Left colon (tissue), 2 donors: ENCODE measurements at regions not wholly inside any gene's neighbourhood (a gene's known extent, or its start where the extent isn't known, plus 50 kb on each side); places are given as distances from the start of the nearest gene placed in this dataset.
"Not testable (repeated sequence)": the region's sequence is repeated elsewhere in the genome, so short reads cannot be mapped to it uniquely, and the experiment has no call there.

ENCODE experiments used
- ATAC-seq: fragments of 200-7000 bp; cut with Tn5 transposase; one replicate; pipeline ENCODE4 v1.9.1; 2020; ENCODE audit warnings: mild to moderate bottlenecking, moderate library complexity
- DNase-seq, 2 donors: peaks; one replicate each; pipeline ENCODE4 v3.0.0-alpha.2; 2020
- intact Hi-C, 2 donors: fragments of 100-400 bp; cut with DNase I in 1 of 2; cut with micrococcal nuclease in 1 of 2; formaldehyde crosslinking; loops; one replicate each; pipeline versions ENCODE4 v1.11.2 to v1.14.0; 2022; cut with DNase I, micrococcal nuclease
- donor health status: DM: no; HTN: no; CAD: no.
- donor health status: DM: yes; HTN: yes; CAD: no.

DNA sequence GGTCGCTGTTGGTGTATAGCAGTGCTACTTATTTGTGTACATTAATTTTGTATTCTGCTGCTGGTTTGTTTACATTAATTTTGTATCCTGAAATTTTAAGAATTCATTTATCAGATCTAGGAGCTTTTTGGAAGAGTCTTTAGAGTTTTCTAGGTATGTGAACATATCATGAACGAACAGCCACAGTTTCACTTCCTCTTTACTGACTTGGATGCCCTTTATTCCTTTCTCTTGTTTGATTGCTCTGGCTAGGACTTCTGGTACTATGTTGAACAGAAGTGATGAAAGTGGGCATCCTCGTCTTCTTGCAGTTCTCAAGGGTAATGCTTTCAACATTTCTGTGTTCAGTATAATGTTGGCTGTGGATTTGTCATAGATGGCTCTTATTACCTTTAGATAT is 1757.9 kb downstream of the BRINP3 start:
- no peak for ATAC-seq
- intact Hi-C loops = no loop called here
- no peak for DNase-seq

DNA sequence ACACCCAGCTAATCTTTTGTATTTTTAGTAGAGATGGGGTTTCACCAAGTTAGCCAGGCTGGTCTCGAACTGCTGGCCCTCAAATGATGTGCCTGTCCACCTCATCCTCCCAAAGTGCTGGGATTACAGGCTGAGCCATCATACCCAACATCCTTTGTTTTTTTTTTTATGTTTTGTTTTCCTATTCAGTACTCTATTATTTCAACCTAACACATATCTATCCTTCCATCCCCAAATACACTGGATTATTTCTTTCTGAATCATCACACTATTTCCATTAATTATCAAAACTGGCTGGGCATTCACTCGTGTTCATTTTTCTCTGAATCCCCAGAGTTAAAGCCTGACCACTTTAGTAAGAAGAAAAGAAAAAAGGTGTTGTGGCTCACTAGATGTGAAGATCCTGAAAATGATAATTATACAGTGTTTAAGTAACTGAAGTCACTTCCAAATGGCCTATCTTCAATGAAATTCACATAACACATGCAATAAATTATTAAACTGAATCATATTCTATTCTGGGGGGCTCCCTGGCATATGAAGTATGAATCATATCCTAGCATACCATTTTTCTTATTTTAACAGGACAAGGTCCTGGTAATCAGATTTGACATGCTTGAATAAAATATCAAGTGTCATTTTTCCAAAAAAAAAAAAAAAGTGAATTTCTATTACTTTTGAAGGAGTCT is 1754.2 kb downstream of the BRINP3 start:
- no peak for DNase-seq
- no peak for ATAC-seq
- intact Hi-C loops = no loop called here

DNA sequence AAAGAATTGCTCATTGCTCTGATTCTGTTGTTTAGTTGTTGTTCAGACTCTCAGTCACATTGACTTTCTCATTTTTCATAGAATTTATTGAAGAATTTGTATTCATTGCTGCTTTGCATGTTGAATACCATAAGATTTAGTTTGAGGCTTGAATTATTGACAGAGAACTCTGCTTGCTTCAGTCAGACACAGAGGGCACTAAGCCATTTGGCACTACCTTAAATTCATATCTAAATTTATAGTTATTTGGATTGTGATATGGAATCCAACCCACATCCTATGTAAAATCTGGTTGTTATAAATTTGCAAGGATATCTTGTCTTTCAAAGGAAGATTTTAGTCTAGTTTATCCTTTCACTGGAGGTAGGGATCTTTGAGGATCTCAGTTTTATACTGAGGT is 1748.6 kb downstream of the BRINP3 start:
- DNase-seq (no peak), ATAC-seq (no peak)
- intact Hi-C loops = no loop called here

DNA sequence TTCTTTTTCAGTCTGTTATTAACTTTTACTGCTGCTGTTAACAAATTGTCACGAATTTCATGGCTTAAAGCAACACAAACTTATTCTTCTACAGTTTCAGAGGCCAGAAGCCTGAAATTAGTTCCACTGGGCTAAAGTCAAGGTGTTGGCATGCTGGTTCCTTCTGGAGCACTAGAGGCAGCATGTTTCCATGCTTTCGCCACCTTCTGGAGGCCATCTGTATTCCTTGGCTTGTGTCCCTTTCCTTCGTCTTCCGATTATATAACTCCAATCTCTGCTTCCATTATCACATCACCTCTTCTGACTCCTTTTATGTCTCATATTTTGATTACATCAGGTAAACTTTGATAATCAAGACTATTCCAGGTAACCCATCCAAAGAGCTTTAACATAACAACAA is 1742.1 kb downstream of the BRINP3 start:
- no peak for DNase-seq

DNA sequence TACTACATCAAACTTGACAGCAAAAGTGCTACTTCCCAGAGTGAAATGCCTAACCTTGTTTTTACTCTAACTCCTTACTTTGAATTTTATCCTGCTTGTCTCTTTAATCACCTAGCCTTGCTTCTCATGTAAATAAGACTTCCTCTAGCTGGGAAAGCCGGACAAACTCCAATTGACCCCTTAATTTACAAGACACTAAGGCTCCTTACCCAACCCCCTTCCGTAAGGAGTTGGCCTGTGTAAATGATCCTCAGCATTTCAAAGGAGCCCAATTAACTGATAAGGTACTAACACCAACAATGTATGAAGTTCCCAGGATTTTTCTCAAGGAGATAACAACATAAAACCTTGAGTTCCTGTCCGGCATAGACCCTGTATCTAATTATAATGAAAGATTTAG is 1728.4 kb downstream of the BRINP3 start:
- ATAC-seq, DNase-seq, intact Hi-C loops: not testable (repeated sequence)

More for the DNA sequence above, 1742.1 kb downstream of the BRINP3 start:
- intact Hi-C loops = no loop called here
- ATAC-seq = no peak

DNA sequence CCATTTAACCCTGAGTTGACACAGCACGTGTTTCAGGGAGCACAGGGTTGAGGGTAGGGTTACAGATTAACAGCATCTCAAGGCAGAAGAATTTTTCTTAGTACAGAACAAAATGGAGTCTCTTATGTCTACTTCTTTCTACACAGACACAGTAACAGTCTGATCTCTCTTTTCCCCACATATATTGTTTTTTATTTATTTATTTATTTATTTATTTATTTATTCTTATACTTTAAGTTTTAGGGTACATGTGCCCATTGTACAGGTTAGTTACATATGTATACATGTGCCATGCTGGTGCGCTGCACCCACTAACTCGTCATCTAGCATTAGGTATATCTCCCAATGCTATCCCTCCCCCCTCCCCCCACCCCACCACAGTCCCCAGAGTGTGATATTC is 1725.6 kb downstream of the BRINP3 start:
- intact Hi-C loops, DNase-seq, ATAC-seq: not testable (repeated sequence)

DNA sequence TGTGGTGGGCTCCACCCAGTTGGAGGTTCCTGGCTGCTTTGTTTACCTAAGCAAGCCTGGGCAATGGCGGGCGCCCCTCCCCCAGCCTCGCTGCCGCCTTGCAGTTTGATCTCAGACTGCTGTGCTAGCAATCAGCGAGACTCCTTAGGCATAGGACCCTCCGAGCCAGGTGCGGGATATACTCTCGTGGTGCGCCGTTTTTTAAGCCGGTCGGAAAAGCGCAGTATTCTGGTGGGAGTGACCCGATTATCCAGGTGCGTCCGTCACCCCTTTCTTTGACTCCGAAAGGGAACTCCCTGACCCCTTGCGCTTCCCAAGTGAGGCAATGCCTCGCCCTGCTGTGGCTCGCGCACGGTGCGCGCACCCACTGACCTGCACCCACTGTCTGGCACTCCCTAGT is 1719.9 kb downstream of the BRINP3 start:
- intact Hi-C loops, ATAC-seq, DNase-seq: not testable (repeated sequence)

DNA sequence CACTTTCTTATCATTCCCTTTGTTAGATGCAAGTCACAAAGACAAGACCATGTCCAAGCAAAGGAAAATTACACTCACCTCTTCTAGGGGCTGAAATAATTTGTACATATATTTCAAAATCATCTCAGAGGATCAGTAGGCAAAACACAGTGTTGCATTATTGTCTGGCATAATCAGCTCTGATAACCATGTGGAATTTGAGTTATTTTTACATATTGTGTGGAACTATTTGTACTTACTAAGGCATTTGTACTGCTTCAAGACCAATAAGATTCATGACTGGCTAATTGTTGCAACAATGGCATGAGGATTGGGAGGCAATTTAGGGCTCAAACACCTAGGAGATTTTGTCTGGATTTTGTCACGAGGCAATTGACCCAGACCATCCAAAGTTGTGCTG is 1716.4 kb downstream of the BRINP3 start:
- DNase-seq = no peak
- no peak for ATAC-seq
- intact Hi-C loops = no loop called here

DNA sequence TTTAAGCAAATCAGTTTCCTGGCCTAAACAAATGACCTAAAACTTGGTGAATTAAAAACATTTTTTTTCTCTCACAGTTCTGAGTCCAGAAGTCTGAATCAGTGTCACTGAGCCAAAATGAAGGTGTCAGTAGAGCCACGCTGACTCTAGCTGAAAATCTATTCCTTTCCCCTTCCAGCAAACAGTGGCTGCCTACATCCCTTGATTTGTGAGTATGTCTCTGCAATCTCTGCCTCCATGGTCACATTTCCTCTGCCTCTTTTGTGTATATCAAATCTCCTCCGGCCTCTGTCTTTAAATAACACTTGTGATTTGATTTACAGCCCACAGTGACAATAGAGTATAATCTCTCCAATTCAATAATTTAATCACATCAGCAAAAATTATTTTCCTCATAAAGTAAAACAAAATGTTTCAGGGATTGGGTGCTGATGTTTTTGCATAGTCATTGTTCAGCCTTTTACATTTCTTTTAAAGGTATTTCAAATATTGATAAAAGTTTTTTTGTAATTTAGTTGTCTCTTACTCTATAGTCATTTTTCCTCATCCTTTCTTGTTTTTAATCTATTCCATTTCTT is 1715.4 kb downstream of the BRINP3 start:
- intact Hi-C loops = no loop called here
- DNase-seq (no peak), ATAC-seq (no peak)

DNA sequence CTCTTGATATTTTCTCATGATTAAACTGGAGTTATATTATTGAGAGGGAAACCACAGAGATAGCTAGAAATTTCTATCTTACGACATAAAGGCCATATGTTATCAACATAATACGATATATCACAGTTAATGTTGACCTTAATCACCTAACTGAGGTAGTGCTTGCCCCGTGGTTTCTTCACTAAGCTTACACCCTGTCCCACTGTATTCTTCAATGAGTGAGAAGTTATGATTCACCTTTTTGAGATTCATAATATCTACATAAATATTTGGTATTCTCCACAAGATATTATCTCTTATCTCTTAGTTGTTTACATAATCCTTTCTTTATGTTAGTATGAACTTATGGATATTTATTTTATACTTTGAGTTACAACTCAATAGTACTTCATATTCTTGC is 1714.1 kb downstream of the BRINP3 start:
- no peak for ATAC-seq
- intact Hi-C loops = no loop called here
- no peak for DNase-seq

DNA sequence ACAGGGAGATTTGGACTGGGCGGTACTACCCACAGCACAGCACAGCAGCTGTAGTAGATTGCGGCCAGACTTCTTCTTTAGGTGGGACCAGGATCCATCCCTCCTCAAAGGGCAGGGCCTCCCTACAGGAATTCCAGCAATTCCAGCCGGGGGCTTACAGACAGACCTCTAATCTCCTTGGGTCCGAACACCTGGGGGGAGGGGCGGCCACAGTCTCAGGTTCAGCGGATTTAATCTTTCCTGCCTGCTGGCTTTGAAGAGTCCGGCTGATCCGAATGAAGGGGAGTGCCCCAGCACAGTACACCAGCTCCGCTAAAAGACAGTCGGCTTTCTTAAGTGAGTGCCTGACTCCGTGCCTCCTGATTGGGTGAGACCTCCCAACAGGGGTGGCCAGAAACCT is 1708.5 kb downstream of the BRINP3 start:
- ATAC-seq (no peak), DNase-seq (no peak)
- intact Hi-C loops = no loop called here

DNA sequence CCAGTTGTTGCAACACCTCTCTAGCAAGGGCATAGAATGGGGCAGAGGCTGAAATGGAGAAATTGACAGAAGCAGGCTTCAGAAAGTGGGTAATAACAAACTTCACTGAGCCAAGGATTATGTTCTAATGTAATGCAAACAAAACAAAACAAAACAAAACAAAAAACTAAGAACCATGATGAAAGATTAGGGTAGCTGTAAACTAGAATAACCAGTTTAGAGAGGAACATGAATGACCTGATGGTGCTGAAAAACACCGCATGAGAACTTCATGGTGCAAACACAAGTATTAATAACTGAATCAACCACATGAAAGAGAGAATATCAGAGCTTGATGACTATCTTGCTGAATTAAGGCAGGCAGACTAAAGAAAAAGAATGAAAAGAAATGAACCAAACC is 1707.7 kb downstream of the BRINP3 start:
- intact Hi-C loops = no loop called here
- no peak for ATAC-seq
- no peak for DNase-seq

DNA sequence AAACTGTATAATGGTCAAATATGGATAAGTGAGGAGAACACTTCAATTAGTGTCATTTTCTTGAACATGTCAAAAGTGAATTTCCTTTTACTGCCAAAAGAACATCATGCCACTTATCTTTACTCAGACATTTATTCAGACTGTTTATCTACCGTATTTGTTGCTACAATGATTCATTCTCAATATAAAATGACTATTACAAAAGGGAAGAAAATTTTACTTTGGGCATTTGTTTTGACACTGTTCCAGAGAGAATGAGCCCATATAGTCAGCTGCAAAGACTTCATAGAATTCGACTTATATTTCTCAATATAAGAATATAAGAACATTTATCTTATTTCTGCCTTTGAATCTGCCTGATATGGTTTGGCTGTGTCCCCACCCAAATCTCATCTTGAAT is 1699.1 kb downstream of the BRINP3 start:
- intact Hi-C loops = no loop called here
- no peak for ATAC-seq
- no peak for DNase-seq

DNA sequence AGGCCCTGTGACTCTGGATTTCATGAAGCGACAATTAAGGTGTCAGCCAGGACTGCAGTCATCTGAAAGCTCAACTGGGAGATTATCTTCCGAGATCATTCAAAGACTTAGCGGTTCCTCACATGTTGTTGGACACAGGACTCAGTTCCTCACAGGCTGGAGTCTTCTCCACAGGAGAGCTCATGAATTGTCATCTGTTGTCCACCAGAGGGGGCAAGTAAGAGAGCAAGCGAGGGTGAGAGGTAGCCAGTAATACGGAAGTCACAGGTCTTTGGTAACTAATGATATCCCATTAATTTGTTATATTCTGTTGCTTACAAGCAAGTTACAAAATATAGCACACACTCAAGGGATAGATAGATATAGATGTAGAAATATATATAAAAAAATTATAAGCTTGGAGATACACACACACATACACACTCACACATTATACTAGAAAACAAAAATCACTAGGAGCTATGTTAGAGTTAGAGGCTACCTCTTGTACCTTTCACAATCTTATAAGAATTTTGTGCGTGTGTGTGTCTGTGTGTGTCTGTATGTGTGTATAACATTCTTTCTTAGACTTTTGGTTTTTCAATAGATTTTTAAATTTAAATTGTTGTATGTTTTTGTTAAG is 1695.3 kb downstream of the BRINP3 start:
- intact Hi-C loops = no loop called here
- DNase-seq = no peak
- peak; percentile 48 for ATAC-seq

DNA sequence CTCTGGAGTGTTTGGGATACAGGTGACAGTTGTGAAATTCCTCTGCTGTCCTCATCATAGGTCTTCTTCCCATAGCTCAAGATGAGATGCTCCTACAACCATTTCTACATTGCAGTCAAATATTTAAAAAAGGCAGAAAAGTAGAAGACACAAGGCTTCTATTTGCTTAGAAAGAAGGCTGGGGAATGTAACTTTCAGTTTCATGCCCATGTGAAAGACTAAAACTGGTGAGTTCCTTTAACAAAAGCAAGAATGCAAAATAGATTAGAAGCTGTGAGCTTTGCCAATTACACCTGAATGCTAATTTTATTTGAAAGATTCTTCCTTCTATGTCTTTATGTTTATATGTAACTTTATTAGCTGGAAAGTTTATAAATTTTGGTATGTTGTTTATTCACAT is 1682.7 kb downstream of the BRINP3 start:
- DNase-seq = no peak
- ATAC-seq = no peak
- intact Hi-C loops = no loop called here

DNA sequence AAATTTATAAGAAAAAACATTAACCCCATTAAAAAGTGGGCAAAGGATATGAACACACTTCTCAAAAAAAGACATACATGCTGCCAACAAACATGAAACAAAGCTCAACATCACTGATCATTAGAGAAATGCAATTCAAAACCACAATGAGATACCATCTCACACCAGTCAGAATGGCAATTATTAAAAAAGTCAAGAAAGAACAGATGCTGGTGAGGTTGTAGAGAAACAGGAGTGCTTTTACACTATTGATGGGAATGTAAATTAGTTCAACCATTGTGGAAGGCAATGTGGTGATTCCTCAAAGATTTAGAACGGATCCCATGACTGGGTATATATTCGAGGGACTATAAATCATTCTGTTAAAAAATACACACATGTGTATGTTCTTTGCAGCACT is 1665.5 kb downstream of the BRINP3 start:
- ATAC-seq, DNase-seq, intact Hi-C loops: not testable (repeated sequence)

DNA sequence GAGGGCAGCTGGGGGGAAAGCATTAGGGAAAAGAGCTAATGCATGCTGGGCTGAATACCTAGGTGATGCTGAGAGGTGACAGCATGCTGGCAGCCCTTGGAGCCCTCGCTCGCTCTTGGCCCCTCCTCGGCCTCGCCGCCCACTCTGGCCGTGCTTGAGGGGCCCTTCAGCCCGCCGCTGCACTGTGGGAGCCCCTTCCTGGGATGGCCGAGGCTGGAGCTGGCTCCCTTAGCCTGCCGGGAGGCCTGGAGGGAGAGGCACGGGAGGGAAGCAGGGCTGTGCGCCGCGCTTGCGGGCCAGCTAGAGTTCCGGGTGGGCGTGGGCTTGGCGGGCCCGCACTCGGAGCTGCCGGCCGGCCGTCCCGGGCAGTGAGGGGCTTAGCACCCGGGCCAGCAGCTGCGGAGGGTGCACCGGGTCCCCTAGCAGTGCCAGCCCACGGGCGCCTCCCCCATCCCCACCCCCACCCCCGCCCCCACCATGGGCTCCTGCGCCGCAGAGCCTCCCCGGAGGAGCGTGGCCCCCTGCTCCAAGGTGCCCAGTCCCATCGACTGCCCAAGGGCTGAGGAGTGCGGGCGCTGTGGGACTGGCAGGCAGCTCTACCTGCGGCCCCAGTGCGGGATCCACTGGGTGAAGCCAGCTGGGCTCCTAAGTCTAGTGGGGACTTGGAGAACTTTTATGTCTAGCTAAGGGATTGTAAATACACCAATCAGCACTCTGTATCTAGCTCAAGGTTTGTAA is 1664.7 kb downstream of the BRINP3 start:
- intact Hi-C loops, ATAC-seq, DNase-seq: not testable (repeated sequence)

DNA sequence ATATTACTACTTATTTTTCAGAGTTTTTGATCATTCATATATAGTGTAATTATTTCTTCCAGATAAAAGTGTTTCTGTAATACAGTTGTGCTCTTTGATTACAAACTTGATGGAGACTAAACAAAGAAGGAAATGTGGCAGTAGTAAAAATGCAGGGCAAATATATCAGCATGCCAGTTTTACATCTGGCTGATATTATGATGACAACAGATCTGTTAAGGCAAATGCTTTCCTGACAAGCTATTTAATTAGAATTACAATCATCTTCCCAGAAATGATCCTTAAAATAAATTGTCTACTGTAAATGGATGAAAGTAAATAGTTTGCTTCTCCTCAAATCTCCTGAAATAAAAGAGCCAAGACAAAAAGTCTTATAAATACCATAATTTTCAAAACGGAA is 1659.8 kb downstream of the BRINP3 start:
- ATAC-seq (no peak), DNase-seq (no peak)
- intact Hi-C loops = no loop called here

DNA sequence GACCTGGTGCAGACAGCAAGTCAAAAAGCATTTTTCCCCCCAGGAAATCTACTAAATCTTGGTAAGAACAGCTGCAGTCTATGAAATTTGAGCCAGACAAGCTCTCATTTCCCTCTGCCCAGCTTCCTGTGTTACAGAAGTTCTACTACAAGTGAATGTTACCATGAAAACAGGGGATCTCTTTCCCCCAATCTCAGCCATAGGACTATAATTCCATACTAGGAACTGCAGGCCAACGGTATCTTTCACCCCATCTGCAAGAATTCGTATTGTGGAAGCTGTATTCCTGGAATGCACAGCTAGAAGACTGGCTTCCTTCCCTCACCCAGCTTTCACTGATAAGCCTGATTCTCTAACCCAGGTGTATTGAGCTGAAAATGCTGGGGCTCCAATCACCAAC is 1655.4 kb downstream of the BRINP3 start:
- DNase-seq = no peak
- intact Hi-C loops = no loop called here
- ATAC-seq = no peak

DNA sequence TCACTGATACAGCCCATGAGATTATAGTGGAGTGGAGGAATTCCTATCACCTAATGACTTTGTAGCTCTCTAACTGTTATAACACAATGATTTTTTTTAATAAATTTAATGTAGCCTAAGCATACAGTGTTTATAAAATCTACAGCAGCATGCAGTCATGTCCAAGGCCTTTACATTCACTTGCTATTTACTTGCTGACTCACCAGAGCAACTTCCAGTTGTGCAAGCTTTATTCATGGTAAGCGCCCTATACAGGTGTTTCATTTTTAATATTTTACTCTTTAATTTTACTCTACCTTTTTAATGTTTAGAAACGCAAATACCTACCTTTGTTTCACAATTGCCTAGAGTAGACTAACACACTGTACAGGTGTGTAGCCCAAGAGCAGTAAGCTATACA is 1652.2 kb downstream of the BRINP3 start:
- DNase-seq (no peak), ATAC-seq (no peak)
- intact Hi-C loops = no loop called here
